Anterior cingulate cortex (tissue), 58 donors: ENCODE measurements at regions not wholly inside any gene's neighbourhood (a gene's known extent, or its start where the extent isn't known, plus 50 kb on each side); places are given as distances from the start of the nearest gene placed in this dataset.
A peak's percentile ranks its signal among the peaks of the same experiment; 100 is the strongest.
"Not testable (repeated sequence)": the region's sequence is repeated elsewhere in the genome, so short reads cannot be mapped to it uniquely, and the experiment has no call there.

Experiments
- DNase-seq, 58 donors: peaks; one replicate each; lab custom pipeline; 2025; lab: John Stamatoyannopoulos, UW

GRCh38 chr5:87122151-87122977, 145.3 kb upstream of the RASA1 start:
- no peak for DNase-seq

DNA sequence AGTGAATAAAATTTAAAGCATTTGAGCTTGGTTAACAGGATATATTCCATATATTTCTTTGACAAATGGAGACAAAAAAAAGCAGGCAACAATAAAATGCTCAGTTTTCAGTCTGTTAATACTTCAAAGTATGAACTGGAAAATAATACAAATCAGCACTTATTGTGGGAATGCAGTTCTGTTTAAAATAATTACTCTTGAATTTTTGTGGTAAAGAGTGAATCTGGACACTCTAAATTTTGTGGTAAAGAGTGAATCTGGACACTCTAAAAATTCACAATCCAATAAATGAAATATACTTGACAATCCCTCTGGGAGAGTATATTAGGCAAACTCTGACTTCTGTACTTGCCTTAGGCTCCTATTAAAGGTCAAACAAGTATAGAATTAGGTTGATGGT, 141.9 kb upstream of the RASA1 start:
- DNase-seq, result no peak

DNA sequence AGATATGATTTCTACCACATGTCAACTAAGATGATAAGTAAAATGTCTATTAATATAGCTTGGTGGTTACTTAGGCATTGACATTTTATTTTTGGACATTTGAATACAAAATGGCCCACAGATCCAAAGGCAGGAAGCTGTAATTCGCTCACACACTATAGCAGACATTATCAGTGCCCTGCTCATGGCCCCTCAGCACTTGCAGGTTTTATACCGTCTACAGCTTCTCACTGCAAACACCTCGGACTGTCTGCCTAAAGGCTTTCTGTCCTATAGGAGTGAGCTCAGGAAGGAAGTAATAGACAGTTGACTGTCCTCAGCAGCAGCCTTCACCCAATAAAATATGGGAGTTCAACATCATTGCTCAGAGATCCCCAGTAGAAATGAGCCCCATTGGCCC, 140.8 kb upstream of the RASA1 start:
- no peak for DNase-seq

GRCh38 chr5:87127426-87127825, 140.3 kb upstream of the RASA1 start:
- no peak for DNase-seq

GRCh38 chr5:87127956-87128687, 139.6 kb upstream of the RASA1 start:
- DNase-seq, result no peak

GRCh38 chr5:87129046-87129445, 138.6 kb upstream of the RASA1 start:
- no peak for DNase-seq

DNA sequence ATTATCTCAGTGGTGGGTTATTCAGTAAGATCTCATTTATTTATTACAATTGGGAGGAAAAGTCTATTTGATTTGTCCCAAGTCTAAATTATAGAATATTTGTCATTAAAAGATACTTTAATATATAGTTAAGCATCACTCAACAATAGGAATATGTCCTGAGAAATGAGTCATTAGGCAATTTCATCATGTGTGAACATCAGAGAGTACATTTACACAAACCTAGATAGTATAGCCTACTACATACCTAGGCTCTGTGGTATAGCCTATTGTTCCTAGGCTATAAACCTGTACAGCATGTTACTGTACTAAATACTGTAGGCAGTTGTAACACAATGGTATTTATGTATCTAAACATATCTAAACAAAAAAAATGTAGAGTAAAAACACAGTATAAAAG, 135.0 kb upstream of the RASA1 start:
- no peak for DNase-seq

GRCh38 chr5:87134513-87134912, 133.2 kb upstream of the RASA1 start:
- DNase-seq, result not testable (repeated sequence)

DNA sequence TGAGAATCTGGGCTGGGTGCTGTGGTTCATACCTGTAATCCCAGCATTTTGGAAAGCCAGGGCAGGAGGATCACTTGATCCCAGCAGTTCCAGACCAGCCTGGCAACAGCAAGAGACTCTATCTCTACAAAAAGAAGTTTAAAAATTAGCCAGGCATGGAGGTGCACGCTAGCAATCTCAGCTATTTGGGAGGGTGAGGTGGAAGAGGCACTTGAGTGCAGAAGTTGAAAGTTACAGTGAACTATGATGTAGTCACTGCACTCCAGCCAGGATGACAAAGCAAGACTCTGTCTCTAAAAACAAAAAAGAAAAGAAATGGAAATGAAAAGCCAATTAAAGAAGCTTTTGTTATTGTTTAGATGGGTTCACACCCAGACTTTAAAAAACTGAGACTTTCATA, 131.6 kb upstream of the RASA1 start:
- DNase-seq, result peak in 1 of 58 donors; percentile 1

DNA sequence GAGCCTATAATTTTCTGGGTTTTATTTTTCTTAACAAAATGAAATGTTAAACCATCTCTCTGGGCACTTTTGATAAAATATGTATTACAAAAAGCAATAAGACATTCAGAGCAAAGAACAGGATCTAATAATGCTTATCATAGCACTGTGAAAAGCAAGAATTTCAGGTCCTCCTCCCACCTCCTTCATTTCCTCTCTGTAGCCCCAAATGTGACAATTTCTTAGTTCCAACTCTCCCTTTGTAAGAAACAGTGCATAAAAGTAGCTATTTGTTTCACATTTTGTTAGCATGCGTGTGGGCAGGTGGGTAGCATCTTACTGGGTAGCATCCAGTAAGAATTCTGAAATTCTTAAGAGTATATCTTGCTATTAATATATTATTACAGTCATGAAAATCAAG, 130.9 kb upstream of the RASA1 start:
- no peak for DNase-seq

- peak in 1 of 58 donors; percentile 5 for DNase-seq
These were observed 130.4 kb upstream of the RASA1 start for GRCh38 chr5:87137283-87137682.

- DNase-seq, result peak in 2 of 58 donors; percentile 20 to 48
These were observed 129.4 kb upstream of the RASA1 start for GRCh38 chr5:87138091-87138805.

- DNase-seq, result no peak
These were observed 127.9 kb upstream of the RASA1 start for GRCh38 chr5:87139795-87140194.

- DNase-seq, result no peak
These were observed 126.1 kb upstream of the RASA1 start for GRCh38 chr5:87141544-87141943.

DNA sequence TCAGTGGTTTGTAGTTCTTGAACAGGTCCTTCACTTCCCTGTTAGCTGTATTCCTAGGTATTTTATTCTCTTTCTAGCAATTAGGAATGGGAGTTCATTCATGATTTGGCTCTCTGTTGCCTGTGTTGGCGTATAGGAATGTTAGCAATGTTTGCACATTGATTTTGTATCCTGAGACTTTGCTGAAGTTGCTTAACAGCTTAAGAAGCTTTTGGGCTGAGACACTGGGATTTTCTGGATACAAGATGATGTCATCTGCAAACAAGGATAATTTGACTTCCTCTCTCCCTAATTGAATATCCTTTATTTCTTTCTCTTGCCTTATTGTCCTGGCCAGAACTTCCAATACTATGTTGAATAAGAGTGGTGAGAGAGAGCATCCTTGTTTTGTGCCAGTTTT, 121.8 kb upstream of the RASA1 start:
- not testable (repeated sequence) for DNase-seq

DNA sequence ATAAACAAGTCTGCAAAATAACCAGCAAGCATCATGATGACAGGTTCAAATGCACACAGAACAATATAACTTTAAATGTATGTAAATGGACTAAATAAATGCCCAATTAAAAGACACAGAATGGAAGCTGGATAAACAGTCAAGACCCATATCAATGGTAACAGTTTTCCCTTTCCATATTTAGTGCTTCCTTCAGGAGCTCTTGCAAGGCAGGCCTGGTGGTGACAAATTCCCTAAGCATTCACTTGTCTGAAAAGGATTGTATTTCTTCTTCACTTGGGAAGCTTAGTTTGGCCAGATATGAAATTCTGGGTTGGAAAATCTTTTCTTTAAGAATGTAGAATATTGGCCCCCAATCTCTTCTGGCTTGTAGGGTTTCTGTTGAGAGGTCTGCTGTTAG, 120.2 kb upstream of the RASA1 start:
- DNase-seq, result no peak

DNA sequence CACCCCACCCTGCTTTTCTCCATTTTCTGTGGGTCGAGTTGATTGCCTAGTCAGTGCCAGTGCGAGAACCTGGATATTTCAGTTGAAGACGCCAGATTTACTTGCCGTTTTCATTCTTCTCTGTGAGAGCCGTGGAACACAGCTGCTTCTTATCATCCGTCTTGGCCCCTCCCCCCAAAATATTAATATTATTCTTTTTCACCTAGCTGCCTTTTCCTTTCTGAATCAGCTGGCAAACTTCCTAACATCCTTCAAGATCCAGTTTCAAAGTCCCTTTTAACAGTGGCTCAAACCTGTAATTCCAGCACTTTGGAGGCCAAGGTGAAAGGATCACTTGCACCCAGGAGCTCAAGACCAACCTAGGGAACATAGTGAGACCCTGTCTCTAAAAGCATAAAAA, 117.1 kb upstream of the RASA1 start:
- no peak for DNase-seq

- DNase-seq, result no peak
These were observed 116.1 kb upstream of the RASA1 start for GRCh38 chr5:87151547-87151946.

GRCh38 chr5:87152886-87153285, 114.8 kb upstream of the RASA1 start:
- DNase-seq, result no peak

- no peak for DNase-seq
These were observed 113.5 kb upstream of the RASA1 start for GRCh38 chr5:87154191-87154590.

- DNase-seq, result no peak
These were observed 112.6 kb upstream of the RASA1 start for GRCh38 chr5:87155106-87155505.
